K562 (cell line): ENCODE measurements at regions not wholly inside any gene's neighbourhood (a gene's known extent, or its start where the extent isn't known, plus 50 kb on each side); places are given as distances from the start of the nearest gene placed in this dataset.

Experiments
- ATAC-seq: fragments of 200-7000 bp; cut with Tn5 transposase; 3 replicates; pipeline ENCODE4 v1.9.1; 2020; ENCODE audit warnings: moderate library complexity
- BruUV-seq: library from RNA; stranded (reverse); fragments of 400-500 nt; replicated peaks from 2 replicates; lab custom pipeline; 2021; lab: Mats Ljungman, UMichigan
- CTCF ChIA-PET: fragments of 300-600 bp; formaldehyde crosslinking; extraction: SDS; loops from one replicate; lab custom pipeline; 2021; ENCODE audit warnings: low intra/inter-chr PET ratio; lab: Yijun Ruan, JAX
- POLR2A ChIA-PET: fragments of 300-600, 350-650 bp; sonication (Branson Sonifier 250); formaldehyde crosslinking; extraction: SDS; loops from one replicate; lab custom pipeline; 2021; ENCODE audit warnings: antibody characterized with exemption, inconsistent platforms; lab: Yijun Ruan, JAX
- DNase-seq, 4 experiments: peaks; one replicate each; pipeline versions ENCODE4 v3.0.0 to v3.0.0-alpha.2; 2011 to 2018; ENCODE audit warnings: low spot score in 3 of 4, mixed read lengths in 3 of 4; ENCODE audit errors: extremely low read depth in 1 of 4
- FAIRE-seq: peaks from 2 replicates; lab custom pipeline; 2011; peaks lifted over from hg19 to GRCh38; lab: Jason Lieb, UNC
- H2AFZ ChIP-seq: 2 replicates; pipeline ENCODE4 v1.6.0; 2011; ENCODE audit warnings: low read depth, low read length, control low read depth, inconsistent platforms
- H3K27ac ChIP-seq: fragments of 200-600 bp; 3 replicates; pipeline ENCODE4 v1.8.0; 2011; ENCODE audit warnings: low read depth, mild to moderate bottlenecking, control low read depth, inconsistent platforms, low read length, moderate library complexity, mixed read lengths; ENCODE audit errors: extremely low read depth
- H3K27me3 ChIP-seq, 2 experiments: fragments of 300-600 bp in 1 of 2; 2 replicates in 1 of 2; 3 replicates in 1 of 2; pipeline versions ENCODE4 v1.6.0 to v1.8.0; 2011; ENCODE audit warnings: inconsistent platforms in 2 of 2, low read length in 2 of 2, mild to moderate bottlenecking in 1 of 2, mixed read lengths in 1 of 2, moderate library complexity in 1 of 2; ENCODE audit not compliant: control insufficient read depth in 2 of 2, insufficient read depth in 2 of 2
- H3K36me3 ChIP-seq: fragments of 300-600 bp; 3 replicates; pipeline ENCODE4 v1.8.0; 2011; ENCODE audit warnings: mild to moderate bottlenecking, low read length, inconsistent platforms; ENCODE audit not compliant: control insufficient read depth, insufficient read depth
- H3K4me1 ChIP-seq, 2 experiments: fragments of 200-600 bp in 1 of 2; replicated peaks in 1 of 2; 2 replicates in 1 of 2; 3 replicates in 1 of 2; pipeline versions ENCODE4 v1.5.1 to v1.8.0; 2011; ENCODE audit warnings: inconsistent platforms in 2 of 2, low read length in 2 of 2, mild to moderate bottlenecking in 1 of 2, mixed read lengths in 1 of 2, moderate library complexity in 1 of 2; ENCODE audit not compliant: control insufficient read depth in 2 of 2, insufficient read depth in 2 of 2
- H3K4me2 ChIP-seq: 2 replicates; pipeline ENCODE4 v1.6.1; 2011; ENCODE audit warnings: low read length, control low read depth, inconsistent platforms, mixed read lengths; ENCODE audit not compliant: insufficient read depth
- H3K4me3 ChIP-seq: fragments of 200-600 bp; sonication (generic), shearing (Covaris generic); 2 replicates; pipeline ENCODE4 v1.5.1; 2016; ENCODE audit warnings: control low read depth, inconsistent platforms
- H3K79me2 ChIP-seq: fragments of 200-600 bp; 3 replicates; pipeline ENCODE4 v1.8.0; 2011; ENCODE audit warnings: low read length, inconsistent platforms; ENCODE audit not compliant: control insufficient read depth, insufficient read depth
- H3K9ac ChIP-seq, 2 experiments: 2 replicates each; pipeline versions ENCODE4 v1.6.0 to v1.6.1; 2011; ENCODE audit warnings: low read depth in 2 of 2, low read length in 2 of 2, control low read depth in 1 of 2, inconsistent platforms in 1 of 2, mild to moderate bottlenecking in 1 of 2, mixed read lengths in 1 of 2; ENCODE audit not compliant: insufficient read depth in 1 of 2
- H3K9me1 ChIP-seq: one replicate; pipeline ENCODE4 v1.6.0; 2011; ENCODE audit warnings: inconsistent platforms, mild to moderate bottlenecking, low read length, moderate library complexity; ENCODE audit not compliant: control insufficient read depth, insufficient read depth
- H3K9me3 ChIP-seq: replicated peaks from 2 replicates; pipeline ENCODE4 v1.5.1; 2011; ENCODE audit warnings: low read depth, low read length, inconsistent platforms; ENCODE audit not compliant: control insufficient read depth, insufficient read depth
- H4K20me1 ChIP-seq: replicated peaks from 2 replicates; pipeline ENCODE4 v1.6.1; 2011; ENCODE audit warnings: low read length, inconsistent platforms, mixed read lengths; ENCODE audit not compliant: control insufficient read depth, insufficient read depth
- BMI1 ChIP-seq: fragments of 150-350 bp; IDR thresholded peaks from 2 replicates; pipeline ENCODE4 v1.6.1; 2014; ENCODE audit warnings: low read length
- FOXA3 ChIP-seq, 2 experiments: fragments of 450-650 bp in 1 of 2; sonication (generic) in 1 of 2; formaldehyde crosslinking; IDR thresholded peaks in 1 of 2; conservative IDR thresholded peaks in 1 of 2; 2 replicates each; pipeline versions ENCODE4 v1.4.0 to v1.8.0; 2020 to 2022; ENCODE audit warnings: mild to moderate bottlenecking in 2 of 2, missing genetic modification reagents in 1 of 2
- KAT8 ChIP-seq: fragments of 450-650 bp; IDR thresholded peaks from 2 replicates; pipeline ENCODE4 v1.6.1; 2016; ENCODE audit warnings: low read depth, mild to moderate bottlenecking
- RFX5 ChIP-seq: IDR thresholded peaks from 2 replicates; pipeline ENCODE4 v1.6.1; 2011; ENCODE audit warnings: low read depth, mild to moderate bottlenecking, improper control_type of control experiment, low read length
- SMAD4 ChIP-seq: fragments of 250-450 bp; sonication (Bioruptor Pico); conservative IDR thresholded peaks from 2 replicates; pipeline ENCODE4 v1.8.0; 2021; ENCODE audit warnings: inconsistent platforms, mild to moderate bottlenecking, moderate library complexity
- ZNF174 ChIP-seq: fragments of 250-450 bp; sonication (Bioruptor Pico); IDR thresholded peaks from 2 replicates; pipeline ENCODE4 v1.4.0; 2020; ENCODE audit warnings: mild to moderate bottlenecking
- ZNF184 ChIP-seq: sonication (generic); formaldehyde crosslinking; IDR thresholded peaks from 2 replicates; pipeline ENCODE4 v1.5.0; 2020; ENCODE audit warnings: missing genetic modification reagents
- ZNF347 ChIP-seq: fragments of 450-650 bp; formaldehyde crosslinking; IDR thresholded peaks from 2 replicates; pipeline ENCODE4 v1.4.0; 2020; ENCODE audit warnings: low read depth, mild to moderate bottlenecking, moderate library complexity
- WGBS: fragments of 100-300 bp; shearing (Covaris generic); methylation state at CpG from one replicate; pipeline ENCODE4 v1.1.6; 2016; ENCODE audit warnings: low coverage, mixed read lengths; ENCODE audit not compliant: insufficient coverage; ENCODE audit errors: missing lambda C conversion rate; 5-methylcytosine and 5-hydroxymethylcytosine counted together
- in situ Hi-C: fragments of 300-500 bp; cut with MboI; formaldehyde crosslinking; loops from 4 replicates; pipeline ENCODE4 v1.15.0; 2018; ENCODE audit warnings: inconsistent platforms, mixed read lengths
- intact Hi-C: fragments of 100-400 bp; cut with micrococcal nuclease; formaldehyde crosslinking; loops from 2 replicates; pipeline ENCODE4 v1.14.2; 2022
- TF ChIP-seq, protein P1 (sequence below): fragments of 250-450 bp; sonication (Bioruptor Pico); IDR thresholded peaks from 2 replicates; pipeline ENCODE4 v1.5.0; 2020; ENCODE audit warnings: mild to moderate bottlenecking, borderline replicate concordance
- TF ChIP-seq, protein P2 (sequence below): fragments of 250-450 bp; sonication (Bioruptor Pico); IDR thresholded peaks from 2 replicates; pipeline ENCODE4 v1.5.0; 2020; ENCODE audit warnings: mild to moderate bottlenecking
- TF ChIP-seq, protein P3 (sequence below): sonication (generic); formaldehyde crosslinking; IDR thresholded peaks from 2 replicates; pipeline ENCODE4 v1.8.1; 2023; ENCODE audit warnings: mild to moderate bottlenecking, missing genetic modification reagents

DNA sequence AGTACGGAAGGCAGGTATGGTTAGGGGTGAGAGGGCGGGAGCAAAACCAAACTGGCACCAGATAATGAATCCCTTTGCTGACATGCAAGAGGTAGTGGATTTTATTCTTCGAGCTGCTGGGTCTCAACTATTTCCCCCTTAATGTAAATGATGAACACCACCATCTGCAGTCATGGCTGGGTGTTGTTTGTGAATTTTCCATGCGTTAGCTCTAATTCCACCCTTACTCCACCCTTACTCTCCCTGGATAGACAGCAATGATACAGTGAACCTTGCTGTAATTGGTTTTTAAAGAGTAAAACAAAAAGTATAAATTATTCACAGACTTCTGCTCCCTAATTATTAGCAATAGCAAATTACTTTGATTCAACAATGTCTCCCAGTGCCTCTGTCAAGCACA, 74.5 kb upstream of the PDE1C start (continued):
- TF ChIP-seq, protein P1, sequence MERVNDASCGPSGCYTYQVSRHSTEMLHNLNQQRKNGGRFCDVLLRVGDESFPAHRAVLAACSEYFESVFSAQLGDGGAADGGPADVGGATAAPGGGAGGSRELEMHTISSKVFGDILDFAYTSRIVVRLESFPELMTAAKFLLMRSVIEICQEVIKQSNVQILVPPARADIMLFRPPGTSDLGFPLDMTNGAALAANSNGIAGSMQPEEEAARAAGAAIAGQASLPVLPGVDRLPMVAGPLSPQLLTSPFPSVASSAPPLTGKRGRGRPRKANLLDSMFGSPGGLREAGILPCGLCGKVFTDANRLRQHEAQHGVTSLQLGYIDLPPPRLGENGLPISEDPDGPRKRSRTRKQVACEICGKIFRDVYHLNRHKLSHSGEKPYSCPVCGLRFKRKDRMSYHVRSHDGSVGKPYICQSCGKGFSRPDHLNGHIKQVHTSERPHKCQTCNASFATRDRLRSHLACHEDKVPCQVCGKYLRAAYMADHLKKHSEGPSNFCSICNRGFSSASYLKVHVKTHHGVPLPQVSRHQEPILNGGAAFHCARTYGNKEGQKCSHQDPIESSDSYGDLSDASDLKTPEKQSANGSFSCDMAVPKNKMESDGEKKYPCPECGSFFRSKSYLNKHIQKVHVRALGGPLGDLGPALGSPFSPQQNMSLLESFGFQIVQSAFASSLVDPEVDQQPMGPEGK (CRISPR knock-in tag): no peak
- no peak for TF ChIP-seq BMI1
- TF ChIP-seq, protein P2, sequence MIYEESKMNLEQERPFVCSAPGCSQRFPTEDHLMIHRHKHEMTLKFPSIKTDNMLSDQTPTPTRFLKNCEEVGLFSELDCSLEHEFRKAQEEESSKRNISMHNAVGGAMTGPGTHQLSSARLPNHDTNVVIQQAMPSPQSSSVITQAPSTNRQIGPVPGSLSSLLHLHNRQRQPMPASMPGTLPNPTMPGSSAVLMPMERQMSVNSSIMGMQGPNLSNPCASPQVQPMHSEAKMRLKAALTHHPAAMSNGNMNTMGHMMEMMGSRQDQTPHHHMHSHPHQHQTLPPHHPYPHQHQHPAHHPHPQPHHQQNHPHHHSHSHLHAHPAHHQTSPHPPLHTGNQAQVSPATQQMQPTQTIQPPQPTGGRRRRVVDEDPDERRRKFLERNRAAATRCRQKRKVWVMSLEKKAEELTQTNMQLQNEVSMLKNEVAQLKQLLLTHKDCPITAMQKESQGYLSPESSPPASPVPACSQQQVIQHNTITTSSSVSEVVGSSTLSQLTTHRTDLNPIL (CRISPR knock-in tag): no peak

DNA sequence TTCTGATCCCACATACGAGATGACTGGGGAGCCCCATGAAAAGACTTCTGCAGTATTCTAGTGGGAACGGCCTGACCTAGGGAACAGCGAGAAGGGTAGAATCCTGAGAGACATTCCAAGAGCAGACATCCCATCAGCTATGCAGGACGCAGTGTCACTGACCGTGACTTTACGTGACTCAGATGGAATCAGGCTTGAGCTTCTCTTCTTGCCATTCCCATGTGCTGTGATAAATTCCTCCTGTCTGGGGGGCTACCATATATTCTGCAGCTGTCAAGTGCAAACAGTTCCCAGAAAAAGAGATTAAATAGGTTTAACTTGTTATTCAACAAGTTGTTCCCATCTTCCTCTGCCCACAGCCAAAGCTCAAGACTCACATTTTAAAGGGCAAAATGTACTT, 73.1 kb upstream of the PDE1C start:
- DNase-seq: no peak
- no TSS peak for BruUV-seq
- no peak overlapping the region for H3K27ac ChIP-seq
- intact Hi-C loops (no loop called here), in situ Hi-C loops (no loop called here)
- ChIA-PET CTCF (no interaction called here), POLR2A (no interaction called here)
- no peak for FAIRE-seq
- no peaks in the 10 kb centered on the region for H3K27me3 ChIP-seq
- no peaks in the 10 kb centered on the region for H4K20me1 ChIP-seq
- no peak overlapping the region for H3K4me3 ChIP-seq
- no peaks in the 10 kb centered on the region for H3K36me3 ChIP-seq
- H3K4me1 ChIP-seq: no peaks in the 10 kb centered on the region
- TF ChIP-seq KAT8: no peak
- no peak for TF ChIP-seq SMAD4 (CRISPR knock-in tag)
- TF ChIP-seq ZNF174 (CRISPR knock-in tag): no peak
- TF ChIP-seq RFX5: no peak
- no peak for TF ChIP-seq ZNF347 (CRISPR knock-in tag)
- TF ChIP-seq, protein P3, sequence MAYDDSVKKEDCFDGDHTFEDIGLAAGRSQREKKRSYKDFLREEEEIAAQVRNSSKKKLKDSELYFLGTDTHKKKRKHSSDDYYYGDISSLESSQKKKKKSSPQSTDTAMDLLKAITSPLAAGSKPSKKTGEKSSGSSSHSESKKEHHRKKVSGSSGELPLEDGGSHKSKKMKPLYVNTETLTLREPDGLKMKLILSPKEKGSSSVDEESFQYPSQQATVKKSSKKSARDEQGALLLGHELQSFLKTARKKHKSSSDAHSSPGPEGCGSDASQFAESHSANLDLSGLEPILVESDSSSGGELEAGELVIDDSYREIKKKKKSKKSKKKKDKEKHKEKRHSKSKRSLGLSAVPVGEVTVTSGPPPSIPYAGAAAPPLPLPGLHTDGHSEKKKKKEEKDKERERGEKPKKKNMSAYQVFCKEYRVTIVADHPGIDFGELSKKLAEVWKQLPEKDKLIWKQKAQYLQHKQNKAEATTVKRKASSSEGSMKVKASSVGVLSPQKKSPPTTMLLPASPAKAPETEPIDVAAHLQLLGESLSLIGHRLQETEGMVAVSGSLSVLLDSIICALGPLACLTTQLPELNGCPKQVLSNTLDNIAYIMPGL (CRISPR knock-in tag): no peak
- no peak for TF ChIP-seq FOXA3 (CRISPR knock-in tag; conservative IDR thresholded peaks at IDR 0.05 in 1 of 2, IDR thresholded peaks at IDR 0.05 in 1 of 2)
- no peak for TF ChIP-seq ZNF184 (CRISPR knock-in tag)
- no peaks in the 10 kb centered on the region for H3K9me1 ChIP-seq
- 4% methylated on average over 6 of the region's 6 CpGs for WGBS
- H3K4me2 ChIP-seq: no peak overlapping the region
- no peak for ATAC-seq
- no peak overlapping the region for H3K9ac ChIP-seq
- no peaks in the 10 kb centered on the region for H3K9me3 ChIP-seq
- no peaks in the 10 kb centered on the region for H3K79me2 ChIP-seq
- H2AFZ ChIP-seq: no peak overlapping the region
